Natural killer cell treated with Interleukin-12 subunit alpha and Interleukin-12 subunit beta and Interleukin-15 and Interleukin-18, amount 100 ng/mL, for 72 hours (primary cell): ENCODE measurements at regions not wholly inside any gene's neighbourhood (a gene's known extent, or its start where the extent isn't known, plus 50 kb on each side); places are given as distances from the start of the nearest gene placed in this dataset.

Experiments
- ATAC-seq, 2 donors: fragments of 150-1000 bp; cut with Tn5 transposase in 1 of 2; sonication (Bioruptor Pico), chemical (Tn5 transposase) in 1 of 2; 2 replicates each; pipeline ENCODE4 v1.10.0; 2021
- DNase-seq: peaks from one replicate; pipeline ENCODE4 v3.0.0; 2022; ENCODE audit warnings: low spot score
- H3K27ac Mint-ChIP-seq, 2 donors: 1 replicate in 1 of 2; 2 replicates in 1 of 2; pipeline ENCODE4 v1.8.0; 2022; ENCODE audit warnings: mixed read lengths in 2 of 2, mild to moderate bottlenecking in 1 of 2, moderate library complexity in 1 of 2
- H3K27me3 Mint-ChIP-seq, 2 donors: 1 replicate in 1 of 2; 2 replicates in 1 of 2; pipeline ENCODE4 v1.8.0; 2022; ENCODE audit warnings: mixed read lengths in 2 of 2
- H3K36me3 Mint-ChIP-seq: one replicate; pipeline ENCODE4 v1.8.0; 2022; ENCODE audit warnings: mixed read lengths
- H3K4me1 Mint-ChIP-seq, 2 donors: 1 replicate in 1 of 2; 2 replicates in 1 of 2; pipeline ENCODE4 v1.8.0; 2022; ENCODE audit warnings: low read depth in 2 of 2, mixed read lengths in 2 of 2, mild to moderate bottlenecking in 1 of 2
- H3K4me3 Mint-ChIP-seq: one replicate; pipeline ENCODE4 v1.8.0; 2022; ENCODE audit warnings: mixed read lengths
- H3K9me3 Mint-ChIP-seq: 2 replicates; pipeline ENCODE4 v1.8.0; 2022; ENCODE audit warnings: mixed read lengths

- Mint-ChIP-seq H3K9me3 (no peaks in the 10 kb centered on the region), H3K27ac (no peak overlapping the region), H3K4me1 (no peaks in the 10 kb centered on the region), H3K36me3 (no peaks in the 10 kb centered on the region), H3K4me3 (no peak overlapping the region), H3K27me3 (peaks cover 0 to 6% of the 10 kb centered on the region in 2 donors)
- no peak for DNase-seq
- no peak for ATAC-seq
Observed at GRCh38 chr7:116083796-116084195, 53.2 kb upstream of the TFEC start.

DNA sequence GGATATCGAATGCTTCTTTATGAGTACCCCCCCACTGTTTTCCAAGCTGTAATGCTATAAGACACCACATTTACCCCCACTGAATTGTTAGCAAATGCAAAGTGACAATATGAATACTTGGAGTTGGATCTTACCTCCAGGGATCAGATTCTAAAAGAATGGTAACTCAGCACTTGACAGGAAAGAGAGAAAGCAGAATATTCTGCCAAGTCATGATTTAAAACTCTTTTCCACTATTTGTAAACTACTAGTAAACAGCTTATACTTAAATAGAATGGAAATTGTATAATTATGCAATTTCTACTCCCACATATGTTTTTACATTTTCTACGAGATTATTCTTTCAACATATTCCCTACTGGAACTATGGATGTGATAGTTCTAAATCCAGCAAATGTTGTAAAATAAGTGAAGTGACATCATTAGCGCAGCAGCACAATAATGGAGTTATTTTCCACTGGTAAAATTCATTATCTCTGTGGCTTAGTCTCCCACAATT is 56.0 kb upstream of the TFEC start:
- H3K4me3 Mint-ChIP-seq: no peak overlapping the region
- DNase-seq: no peak
- no peak for ATAC-seq
- peaks cover 0 to 2% of the 10 kb centered on the region in 2 donors for H3K27me3 Mint-ChIP-seq
- H3K36me3 Mint-ChIP-seq: no peaks in the 10 kb centered on the region
- no peak overlapping the region for H3K27ac Mint-ChIP-seq
- H3K4me1 Mint-ChIP-seq: no peaks in the 10 kb centered on the region
- H3K9me3 Mint-ChIP-seq: no peaks in the 10 kb centered on the region

- no peak for DNase-seq
- no peaks in the 10 kb centered on the region for H3K9me3 Mint-ChIP-seq
- H3K27ac Mint-ChIP-seq: no peak overlapping the region
- H3K4me3 Mint-ChIP-seq: no peak overlapping the region
- H3K36me3 Mint-ChIP-seq: no peaks in the 10 kb centered on the region
- no peak for ATAC-seq
- H3K4me1 Mint-ChIP-seq: no peaks in the 10 kb centered on the region
- H3K27me3 Mint-ChIP-seq: no peaks in the 10 kb centered on the region
Observed at GRCh38 chr7:116087291-116087690, 56.7 kb upstream of the TFEC start.

DNA sequence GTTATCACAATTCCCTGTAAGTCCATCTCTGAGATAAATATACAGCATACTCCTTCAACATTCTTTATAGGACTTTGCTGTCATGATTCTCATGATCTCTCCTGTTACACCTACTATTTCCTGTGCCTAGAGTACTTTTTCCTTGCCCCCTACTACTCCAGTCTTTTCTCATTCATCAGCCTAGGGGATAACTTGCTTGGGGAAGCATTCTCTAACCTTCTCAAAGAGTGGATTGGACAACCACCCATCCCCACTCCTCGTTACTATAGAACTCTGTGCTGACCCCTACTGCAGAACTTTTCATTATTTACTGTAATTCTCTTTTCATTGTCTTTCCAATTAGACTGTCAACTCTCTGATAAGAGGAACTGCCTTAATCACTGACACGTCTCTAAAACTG is 57.4 kb upstream of the TFEC start:
- Mint-ChIP-seq H3K4me1 (no peaks in the 10 kb centered on the region), H3K27ac (no peak overlapping the region), H3K4me3 (no peak overlapping the region), H3K36me3 (no peaks in the 10 kb centered on the region), H3K27me3 (no peaks in the 10 kb centered on the region), H3K9me3 (no peaks in the 10 kb centered on the region)
- DNase-seq (no peak), ATAC-seq (no peak)

DNA sequence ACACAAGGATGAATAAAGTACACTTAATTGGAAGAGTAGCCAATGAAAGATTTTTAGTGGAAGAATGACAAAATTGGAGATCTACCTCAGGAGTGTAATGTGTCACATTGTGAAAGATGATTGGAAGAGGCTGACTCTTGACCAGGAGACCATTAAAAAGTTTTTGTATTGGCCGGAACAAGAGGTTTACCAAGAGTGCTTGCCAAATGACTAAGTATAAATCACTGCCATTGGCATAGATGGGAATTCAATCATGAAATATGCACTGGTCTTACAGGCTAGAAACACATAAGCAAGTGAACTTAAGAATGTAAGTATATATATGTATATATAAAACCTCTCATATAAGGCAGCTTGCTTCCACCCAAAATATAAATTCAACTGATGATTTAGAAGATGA is 58.7 kb upstream of the TFEC start:
- no peak overlapping the region for H3K4me3 Mint-ChIP-seq
- H3K4me1 Mint-ChIP-seq: no peaks in the 10 kb centered on the region
- H3K27ac Mint-ChIP-seq: no peak overlapping the region
- DNase-seq (no peak), ATAC-seq (no peak)
- no peaks in the 10 kb centered on the region for H3K27me3 Mint-ChIP-seq
- no peaks in the 10 kb centered on the region for H3K36me3 Mint-ChIP-seq
- H3K9me3 Mint-ChIP-seq: no peaks in the 10 kb centered on the region

GRCh38 chr7:116093516-116094301 is 63.1 kb upstream of the TFEC start:
- Mint-ChIP-seq H3K36me3 (no peaks in the 10 kb centered on the region), H3K9me3 (no peaks in the 10 kb centered on the region), H3K27me3 (peaks cover 0 to 11% of the 10 kb centered on the region in 2 donors), H3K4me3 (no peak overlapping the region), H3K4me1 (no peaks in the 10 kb centered on the region), H3K27ac (no peak overlapping the region)
- DNase-seq: no peak
- ATAC-seq: no peak

DNA sequence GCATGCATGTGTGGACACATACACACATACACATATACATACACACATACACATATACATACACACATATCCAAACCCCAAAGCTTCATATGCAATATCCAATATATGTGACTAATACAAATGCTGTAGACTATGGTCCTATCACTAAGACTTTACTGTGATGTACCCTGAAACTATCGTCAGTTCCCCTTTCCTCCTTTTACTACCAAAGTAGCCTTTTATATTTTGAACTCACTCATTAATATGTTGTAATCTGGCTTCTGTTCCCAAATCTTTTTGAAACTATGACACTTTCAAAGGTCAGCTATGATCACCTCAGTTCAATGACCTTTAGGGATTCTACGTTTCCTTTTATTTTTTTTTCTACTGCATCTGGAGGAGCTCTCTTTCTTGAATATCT is 64.8 kb upstream of the TFEC start:
- ATAC-seq (no peak), DNase-seq (no peak)
- Mint-ChIP-seq H3K4me1 (no peaks in the 10 kb centered on the region), H3K36me3 (no peaks in the 10 kb centered on the region), H3K27me3 (peaks cover 0 to 15% of the 10 kb centered on the region in 2 donors), H3K27ac (no peak overlapping the region), H3K4me3 (no peak overlapping the region), H3K9me3 (no peaks in the 10 kb centered on the region)

GRCh38 chr7:116097365-116098009 is 66.9 kb upstream of the TFEC start:
- no peak overlapping the region for H3K4me3 Mint-ChIP-seq
- peaks cover 2% of the 10 kb centered on the region for H3K9me3 Mint-ChIP-seq
- ATAC-seq: no peak
- H3K36me3 Mint-ChIP-seq: no peaks in the 10 kb centered on the region
- no peak overlapping the region for H3K27ac Mint-ChIP-seq
- no peaks in the 10 kb centered on the region for H3K4me1 Mint-ChIP-seq
- peaks cover 3 to 28% of the 10 kb centered on the region in 2 donors for H3K27me3 Mint-ChIP-seq
- DNase-seq: no peak

- Mint-ChIP-seq H3K4me3 (no peak overlapping the region), H3K27ac (no peak overlapping the region), H3K36me3 (no peaks in the 10 kb centered on the region), H3K4me1 (no peaks in the 10 kb centered on the region), H3K9me3 (peaks cover 2% of the 10 kb centered on the region), H3K27me3 (peaks cover 3 to 35% of the 10 kb centered on the region in 2 donors)
- ATAC-seq: no peak
- no peak for DNase-seq
Observed at GRCh38 chr7:116098175-116098574, 67.6 kb upstream of the TFEC start.

DNA sequence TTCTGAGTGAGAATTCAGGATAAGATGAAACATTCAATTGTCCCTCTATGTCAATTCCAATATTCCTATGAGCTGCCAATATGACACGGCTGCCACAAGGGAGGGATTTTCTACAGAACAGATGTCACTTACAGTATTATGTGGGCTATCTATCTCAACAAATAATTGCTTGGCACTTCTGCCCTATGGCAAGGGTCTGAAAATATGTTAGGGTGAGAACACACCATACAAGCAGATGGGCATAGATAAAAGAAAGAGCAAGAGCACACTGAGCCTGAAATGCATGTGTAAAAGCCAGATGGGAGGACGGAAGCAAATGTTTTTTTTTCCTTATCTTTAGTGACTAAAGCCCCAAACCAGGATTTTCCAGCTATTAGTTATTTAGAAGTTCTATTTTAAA is 70.1 kb upstream of the TFEC start:
- peaks cover 3 to 34% of the 10 kb centered on the region in 2 donors for H3K27me3 Mint-ChIP-seq
- H3K4me3 Mint-ChIP-seq: no peak overlapping the region
- no peak overlapping the region for H3K27ac Mint-ChIP-seq
- DNase-seq (no peak), ATAC-seq (no peak)
- no peaks in the 10 kb centered on the region for H3K4me1 Mint-ChIP-seq
- H3K36me3 Mint-ChIP-seq: no peaks in the 10 kb centered on the region
- peaks cover 2% of the 10 kb centered on the region for H3K9me3 Mint-ChIP-seq

DNA sequence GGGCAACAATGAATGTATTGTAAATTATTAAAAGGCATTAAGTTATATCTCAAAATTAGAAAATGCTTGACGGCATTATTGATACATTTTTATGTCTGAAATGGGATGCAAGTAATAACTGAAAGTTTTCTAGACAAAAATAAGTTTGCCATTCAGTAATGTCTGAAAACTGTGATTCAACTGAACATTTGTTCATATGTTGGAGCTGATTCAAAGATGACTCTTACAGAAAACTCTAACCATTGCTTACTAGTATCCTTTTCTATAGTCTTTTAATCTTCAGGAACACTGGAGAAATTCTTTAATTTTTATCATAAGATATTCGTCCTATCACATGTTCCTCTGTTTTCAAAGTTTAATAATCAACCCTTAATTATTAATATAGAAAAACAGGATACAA is 71.1 kb upstream of the TFEC start:
- Mint-ChIP-seq H3K27ac (no peak overlapping the region), H3K9me3 (peaks cover 2% of the 10 kb centered on the region), H3K4me1 (no peaks in the 10 kb centered on the region), H3K27me3 (peaks cover 3 to 29% of the 10 kb centered on the region in 2 donors), H3K36me3 (no peaks in the 10 kb centered on the region), H3K4me3 (no peak overlapping the region)
- no peak for ATAC-seq
- no peak for DNase-seq

DNA sequence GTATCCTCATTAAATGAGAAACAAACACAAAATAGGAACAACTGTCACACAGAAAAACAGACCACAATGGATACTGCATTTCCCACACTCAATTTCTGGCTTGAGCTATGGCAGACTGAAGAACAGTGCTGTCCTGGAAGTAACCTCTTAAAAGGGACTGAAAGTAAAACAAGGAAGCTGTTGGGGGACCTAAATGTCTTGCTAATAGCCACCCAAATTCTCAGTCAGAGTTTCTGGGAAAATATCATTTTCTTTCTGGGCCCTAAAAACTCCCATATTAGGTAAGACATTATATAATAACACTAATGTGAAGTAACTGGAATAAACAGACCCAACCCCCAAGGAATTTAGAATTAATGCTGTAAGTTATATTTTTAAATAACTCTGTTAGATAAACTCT is 80.9 kb upstream of the TFEC start:
- Mint-ChIP-seq H3K9me3 (no peaks in the 10 kb centered on the region), H3K27ac (no peak overlapping the region), H3K4me1 (no peaks in the 10 kb centered on the region), H3K4me3 (no peak overlapping the region), H3K27me3 (peaks cover 3 to 13% of the 10 kb centered on the region in 2 donors), H3K36me3 (no peaks in the 10 kb centered on the region)
- ATAC-seq: no peak
- no peak for DNase-seq

GRCh38 chr7:116113310-116113709 is 82.7 kb upstream of the TFEC start:
- no peak overlapping the region for H3K27ac Mint-ChIP-seq
- peaks cover 3 to 13% of the 10 kb centered on the region in 2 donors for H3K27me3 Mint-ChIP-seq
- no peak overlapping the region for H3K4me3 Mint-ChIP-seq
- DNase-seq (no peak), ATAC-seq (no peak)
- H3K36me3 Mint-ChIP-seq: no peaks in the 10 kb centered on the region
- H3K4me1 Mint-ChIP-seq: no peaks in the 10 kb centered on the region
- no peaks in the 10 kb centered on the region for H3K9me3 Mint-ChIP-seq

GRCh38 chr7:116120839-116121238 is 89.5 kb upstream of the TES start:
- ATAC-seq (no peak), DNase-seq (no peak)
- no peaks in the 10 kb centered on the region for H3K36me3 Mint-ChIP-seq
- H3K9me3 Mint-ChIP-seq: no peaks in the 10 kb centered on the region
- H3K4me3 Mint-ChIP-seq: no peak overlapping the region
- H3K27ac Mint-ChIP-seq: no peak overlapping the region
- H3K27me3 Mint-ChIP-seq: peaks cover 7 to 24% of the 10 kb centered on the region in 2 donors
- no peaks in the 10 kb centered on the region for H3K4me1 Mint-ChIP-seq
